SK-N-SH (cell line): ENCODE measurements at regions not wholly inside any gene's neighbourhood (a gene's known extent, or its start where the extent isn't known, plus 50 kb on each side); places are given as distances from the start of the nearest gene placed in this dataset.

Experiments
- CTCF ChIP-seq: fragments of 200-600 bp; sonication (generic); IDR thresholded peaks from 2 replicates; pipeline ENCODE4 v1.6.1; 2017; ENCODE audit warnings: antibody characterized with exemption, mild to moderate bottlenecking, moderate library complexity
- GABPA ChIP-seq: IDR thresholded peaks from 2 replicates; pipeline ENCODE4 v1.4.0; 2012; ENCODE audit warnings: low read depth, mild to moderate bottlenecking
- POLR2AphosphoS5 ChIP-seq: IDR thresholded peaks from 2 replicates; pipeline ENCODE4 v1.6.1; 2012; ENCODE audit warnings: low read depth, low read length
- RFX5 ChIP-seq: IDR thresholded peaks from 2 replicates; pipeline ENCODE4 v1.6.1; 2012; ENCODE audit warnings: mild to moderate bottlenecking, improper control_type of control experiment, low read length

GRCh38 chr10:55098452-55098851 is 297.4 kb upstream of the PCDH15 start:
- TF ChIP-seq POLR2AphosphoS5 (no peak), CTCF (no peak), GABPA (no peak), RFX5 (no peak)
